Mesenchymal stem cell (in vitro differentiated cells and primary cell): ENCODE measurements at regions not wholly inside any gene's neighbourhood (a gene's known extent, or its start where the extent isn't known, plus 50 kb on each side); places are given as distances from the start of the nearest gene placed in this dataset.

Experiments
- DNase-seq: peaks from one replicate; pipeline ENCODE4 v3.0.0-alpha.2; 2013
- H2AFZ ChIP-seq: one replicate; pipeline ENCODE4 v1.6.1; 2013; ENCODE audit warnings: low read depth, mild to moderate bottlenecking, control low read depth, inconsistent platforms, low read length, moderate library complexity
- H2AK5ac ChIP-seq: 2 replicates; pipeline ENCODE4 v1.6.1; 2013; ENCODE audit warnings: low read length, moderate library complexity, mild to moderate bottlenecking, inconsistent platforms; ENCODE audit not compliant: severe bottlenecking
- H2BK120ac ChIP-seq: one replicate; pipeline ENCODE4 v1.6.1; 2013; ENCODE audit warnings: low read depth, mild to moderate bottlenecking, inconsistent platforms, low read length, moderate library complexity
- H2BK12ac ChIP-seq, 2 experiments: one replicate each; pipeline ENCODE4 v1.6.1; 2013; ENCODE audit warnings: inconsistent platforms in 2 of 2, low read length in 2 of 2, mild to moderate bottlenecking in 2 of 2, moderate library complexity in 2 of 2, control low read depth in 1 of 2
- H2BK15ac ChIP-seq: one replicate; pipeline ENCODE4 v1.6.1; 2013; ENCODE audit warnings: mild to moderate bottlenecking, low read depth, inconsistent platforms; ENCODE audit not compliant: poor library complexity, severe bottlenecking
- H2BK5ac ChIP-seq: 2 replicates; pipeline ENCODE4 v1.6.1; 2013; ENCODE audit warnings: low read depth, mild to moderate bottlenecking, low read length, control low read depth, inconsistent platforms; ENCODE audit not compliant: poor library complexity, severe bottlenecking
- H3K14ac ChIP-seq, 2 experiments: one replicate each; pipeline ENCODE4 v1.6.1; 2013; ENCODE audit warnings: inconsistent platforms in 2 of 2, low read length in 2 of 2, control low read depth in 1 of 2, mild to moderate bottlenecking in 1 of 2, moderate library complexity in 1 of 2
- H3K18ac ChIP-seq, 2 experiments: one replicate each; pipeline ENCODE4 v1.6.1; 2013; ENCODE audit warnings: inconsistent platforms in 2 of 2, low read length in 2 of 2, control low read depth in 1 of 2, low read depth in 1 of 2, mild to moderate bottlenecking in 1 of 2
- H3K23ac ChIP-seq, 2 experiments: one replicate each; pipeline ENCODE4 v1.6.1; 2013; ENCODE audit warnings: inconsistent platforms in 2 of 2, low read length in 2 of 2, mild to moderate bottlenecking in 2 of 2, moderate library complexity in 2 of 2, control low read depth in 1 of 2
- H3K27ac ChIP-seq: 2 replicates; pipeline ENCODE4 v1.5.1; 2013; ENCODE audit warnings: mild to moderate bottlenecking, moderate library complexity, low read length, control low read depth, inconsistent platforms; ENCODE audit not compliant: poor library complexity, severe bottlenecking
- H3K27me3 ChIP-seq, 2 experiments: 2 replicates each; pipeline versions ENCODE4 v1.6.1 to v1.7.0; 2013; ENCODE audit warnings: low read length in 2 of 2, mild to moderate bottlenecking in 2 of 2, moderate library complexity in 2 of 2, control low read depth in 1 of 2, inconsistent platforms in 1 of 2; ENCODE audit not compliant: control insufficient read depth in 1 of 2, insufficient read depth in 1 of 2
- H3K36me3 ChIP-seq, 2 experiments: 2 replicates each; pipeline versions ENCODE4 v1.6.1 to v1.7.0; 2013; ENCODE audit warnings: low read length in 2 of 2, control low read depth in 1 of 2, inconsistent platforms in 1 of 2, low read depth in 1 of 2, mild to moderate bottlenecking in 1 of 2; ENCODE audit not compliant: insufficient read depth in 2 of 2, control insufficient read depth in 1 of 2
- H3K4ac ChIP-seq, 2 experiments: one replicate each; pipeline ENCODE4 v1.6.1; 2013; ENCODE audit warnings: inconsistent platforms in 2 of 2, low read length in 2 of 2, mild to moderate bottlenecking in 2 of 2, moderate library complexity in 2 of 2, control low read depth in 1 of 2, low read depth in 1 of 2
- H3K4me1 ChIP-seq: 2 replicates; pipeline ENCODE4 v1.6.1; 2013; ENCODE audit warnings: low read depth, low read length, control low read depth; ENCODE audit not compliant: control insufficient read depth, insufficient read depth
- H3K4me2 ChIP-seq: 2 replicates; pipeline ENCODE4 v1.6.1; 2013; ENCODE audit warnings: low read length, mild to moderate bottlenecking, inconsistent platforms; ENCODE audit not compliant: poor library complexity, severe bottlenecking
- H3K4me3 ChIP-seq, 2 experiments: 2 replicates each; pipeline versions ENCODE4 v1.5.1 to v1.7.0; 2013; ENCODE audit warnings: low read length in 2 of 2, mild to moderate bottlenecking in 2 of 2, control low read depth in 1 of 2, low read depth in 1 of 2; ENCODE audit not compliant: insufficient read depth in 1 of 2
- H3K79me1 ChIP-seq: replicated peaks from 2 replicates; pipeline ENCODE4 v1.6.1; 2013; ENCODE audit warnings: mild to moderate bottlenecking, control low read depth, low read length, inconsistent platforms; ENCODE audit not compliant: poor library complexity, severe bottlenecking
- H3K9ac ChIP-seq: 2 replicates; pipeline ENCODE4 v1.7.0; 2013; ENCODE audit warnings: mild to moderate bottlenecking, low read length, moderate library complexity
- H3K9me3 ChIP-seq: 2 replicates; pipeline ENCODE4 v1.7.0; 2013; ENCODE audit warnings: mild to moderate bottlenecking, low read length; ENCODE audit not compliant: control insufficient read depth
- H4K8ac ChIP-seq: one replicate; pipeline ENCODE4 v1.6.1; 2013; ENCODE audit warnings: inconsistent platforms, mild to moderate bottlenecking, low read length, moderate library complexity
- H4K91ac ChIP-seq: one replicate; pipeline ENCODE4 v1.6.1; 2013; ENCODE audit warnings: mild to moderate bottlenecking, low read length, inconsistent platforms
- WGBS: methylation state at CpG from one replicate; pipeline ENCODE4 v1.1.7; 2013; ENCODE audit warnings: mixed read lengths; 5-methylcytosine and 5-hydroxymethylcytosine counted together

DNA sequence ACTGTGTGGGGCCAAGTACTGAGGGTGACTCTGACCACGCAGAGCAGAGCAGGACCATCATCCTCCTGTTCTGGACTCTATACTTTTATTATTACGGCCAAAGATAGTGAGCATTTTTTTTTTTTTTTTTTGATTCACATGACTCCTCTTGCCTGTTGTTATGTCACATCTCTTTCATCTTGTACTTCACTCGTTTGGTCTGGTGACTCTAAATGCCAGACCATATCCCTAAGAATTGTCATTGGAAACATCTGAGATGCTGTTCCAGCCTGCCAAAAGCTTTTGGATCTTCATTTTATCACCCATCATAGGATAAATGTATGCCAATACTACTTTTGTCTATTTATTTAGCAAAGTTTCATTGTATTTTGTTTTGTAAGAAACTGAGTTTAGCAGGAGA, 168.2 kb upstream of the RAI14 start:
- Histone ChIP-seq H3K36me3 (no peaks in the 10 kb centered on the region), H2AFZ (no peak overlapping the region), H3K27me3 (no peaks in the 10 kb centered on the region), H3K4me3 (peak overlapping the region in 1 of 2 experiments; percentile 28), H3K23ac (no peak overlapping the region), H3K4me1 (peaks cover 3% of the 10 kb centered on the region), H2AK5ac (no peak overlapping the region), H4K8ac (no peak overlapping the region), H3K9me3 (no peaks in the 10 kb centered on the region), H3K4ac (no peak overlapping the region), H2BK5ac (no peak overlapping the region), H2BK120ac (peak overlapping the region; percentile 49), H3K9ac (peak overlapping the region; percentile 26), H4K91ac (no peak overlapping the region), H3K79me1 (no peaks in the 10 kb centered on the region), H2BK15ac (no peak overlapping the region), H2BK12ac (peak overlapping the region in 1 of 2 experiments; percentile 93), H3K14ac (no peak overlapping the region), H3K18ac (peak overlapping the region in 1 of 2 experiments; percentile 43), H3K27ac (no peak overlapping the region), H3K4me2 (no peak overlapping the region)
- 86% methylated on average over 2 of the region's 3 CpGs for WGBS
- DNase-seq: no peak

DNA sequence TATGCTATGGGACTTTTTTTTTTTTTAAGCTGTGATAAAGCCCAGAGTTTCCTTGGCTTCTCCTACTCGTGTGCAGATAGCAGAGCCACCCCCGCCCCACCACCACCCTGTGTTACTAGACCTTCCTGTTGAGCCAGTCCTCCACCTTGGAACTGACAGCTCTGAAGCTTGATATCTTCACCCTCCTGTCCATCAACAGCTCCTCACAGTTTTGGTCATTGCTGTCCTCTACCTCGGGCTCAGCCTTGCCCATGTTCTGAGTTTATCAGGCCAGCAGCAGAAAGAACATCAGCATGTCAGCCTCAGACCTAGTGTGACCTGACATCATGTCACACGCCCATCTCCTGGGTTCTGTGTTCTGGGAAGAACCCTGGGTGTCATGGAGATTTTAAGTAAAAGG, 167.1 kb upstream of the RAI14 start:
- peak overlapping the region in 1 of 2 experiments; percentile 85 for H2BK12ac ChIP-seq
- DNase-seq: no peak
- no peaks in the 10 kb centered on the region for H3K9me3 ChIP-seq
- no peak overlapping the region for H4K8ac ChIP-seq
- no peak overlapping the region for H3K14ac ChIP-seq
- no peak overlapping the region for H3K4ac ChIP-seq
- H2BK120ac ChIP-seq: no peak overlapping the region
- H2AFZ ChIP-seq: no peak overlapping the region
- H3K4me2 ChIP-seq: no peak overlapping the region
- peak overlapping the region in 1 of 2 experiments; percentile 46 for H3K18ac ChIP-seq
- no peaks in the 10 kb centered on the region for H3K79me1 ChIP-seq
- H4K91ac ChIP-seq: no peak overlapping the region
- no peaks in the 10 kb centered on the region for H3K27me3 ChIP-seq
- no peak overlapping the region for H3K9ac ChIP-seq
- H3K4me1 ChIP-seq: peaks cover 3% of the 10 kb centered on the region
- H3K4me3 ChIP-seq: no peak overlapping the region
- H2BK15ac ChIP-seq: no peak overlapping the region
- 73% methylated on average over 3 of the region's 4 CpGs for WGBS
- no peaks in the 10 kb centered on the region for H3K36me3 ChIP-seq
- H3K23ac ChIP-seq: no peak overlapping the region
- peak overlapping the region; percentile 7 for H2AK5ac ChIP-seq
- H3K27ac ChIP-seq: no peak overlapping the region
- no peak overlapping the region for H2BK5ac ChIP-seq

GRCh38 chr5:34490506-34491250, 165.4 kb upstream of the RAI14 start:
- Histone ChIP-seq H3K14ac (peak overlapping the region in 1 of 2 experiments; percentile 62), H3K36me3 (no peaks in the 10 kb centered on the region), H4K8ac (peak overlapping the region; percentile 1), H3K4me2 (no peak overlapping the region), H3K27me3 (no peaks in the 10 kb centered on the region), H3K4me1 (peaks cover 5% of the 10 kb centered on the region), H2BK15ac (no peak overlapping the region), H2BK5ac (no peak overlapping the region), H4K91ac (no peak overlapping the region), H2AK5ac (peak overlapping the region; percentile 17), H3K4me3 (no peak overlapping the region), H3K27ac (no peak overlapping the region), H3K79me1 (no peaks in the 10 kb centered on the region), H3K18ac (peak overlapping the region; percentile 43 to 80), H2BK120ac (no peak overlapping the region), H3K9ac (no peak overlapping the region), H3K9me3 (peaks cover 6% of the 10 kb centered on the region), H3K4ac (peak overlapping the region in 1 of 2 experiments; percentile 58), H2AFZ (no peak overlapping the region), H2BK12ac (peak overlapping the region in 1 of 2 experiments; percentile 77), H3K23ac (peak overlapping the region in 1 of 2 experiments; percentile 26)
- DNase-seq: peak; percentile 73
- WGBS: 24% methylated on average over 3 of the region's 14 CpGs

- Histone ChIP-seq H2AK5ac (peak overlapping the region; percentile 31), H3K14ac (no peak overlapping the region), H3K9me3 (peaks cover 6% of the 10 kb centered on the region), H3K27me3 (no peaks in the 10 kb centered on the region), H3K9ac (no peak overlapping the region), H2BK5ac (no peak overlapping the region), H3K4me3 (no peak overlapping the region), H2BK120ac (no peak overlapping the region), H2AFZ (peak overlapping the region; percentile 74), H3K4ac (peak overlapping the region in 1 of 2 experiments; percentile 58), H3K4me1 (peaks cover 5% of the 10 kb centered on the region), H3K23ac (no peak overlapping the region), H2BK15ac (no peak overlapping the region), H3K36me3 (no peaks in the 10 kb centered on the region), H4K8ac (peak overlapping the region; percentile 67), H3K79me1 (no peaks in the 10 kb centered on the region), H2BK12ac (peak overlapping the region in 1 of 2 experiments; percentile 59), H3K4me2 (no peak overlapping the region), H4K91ac (no peak overlapping the region), H3K18ac (peak overlapping the region; percentile 43 to 80), H3K27ac (no peak overlapping the region)
- DNase-seq: peak; percentile 78
- 15% methylated on average over 6 of the region's 6 CpGs for WGBS
These were observed 164.9 kb upstream of the RAI14 start for GRCh38 chr5:34491251-34491620.
